ENCODE measurements at regions not wholly inside any gene's neighbourhood (a gene's known extent, or its start where the extent isn't known, plus 50 kb on each side); places are given as distances from the start of the nearest gene placed in this dataset.

DNA sequence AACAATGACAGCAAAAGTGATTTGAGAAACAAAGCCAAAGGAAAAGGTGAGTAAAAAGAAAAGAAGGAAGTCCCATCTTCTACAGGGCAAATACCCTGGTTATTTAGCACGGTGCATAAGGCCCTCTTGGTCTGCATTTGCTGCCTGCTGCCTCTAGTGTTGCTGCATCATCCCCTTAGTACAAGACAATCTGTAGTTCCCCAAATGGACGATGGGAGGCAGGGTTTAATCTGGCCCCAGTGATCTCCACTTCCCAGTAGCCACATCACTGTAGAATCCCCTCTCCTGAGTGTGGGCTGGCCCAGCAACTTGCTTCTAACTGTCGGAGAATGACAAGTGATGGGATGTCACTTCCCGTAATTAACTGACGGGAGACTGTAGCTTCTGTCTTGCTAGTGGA, 85.1 kb downstream of the CTAGE1 start:
- Histone ChIP-seq H3K27me3 (ENCODE audit: insufficient read depth, insufficient read length) (peaks cover 25% of the 10 kb centered on the region), H3K9me3 (ENCODE audit: insufficient read depth, low read length) (no peaks in the 10 kb centered on the region), H3K4me1 (ENCODE audit: insufficient read depth, insufficient read length) (no peaks in the 10 kb centered on the region), H3K9ac (ENCODE audit: insufficient read length, low read depth) (no peak overlapping the region), H3K36me3 (ENCODE audit: insufficient read depth, insufficient read length, low read length) (no peaks in the 10 kb centered on the region), H3K4me3 (ENCODE audit: insufficient read length, low read depth) (no peak overlapping the region)
- TF ChIP-seq YY1 (IDR thresholded peaks at IDR 0.05; ENCODE audit: insufficient read depth, insufficient read length) (no peak), ZNF274 (IDR thresholded peaks at IDR 0.05; ENCODE audit: low read depth, low read length) (no peak), SUZ12 (IDR thresholded peaks at IDR 0.05; ENCODE audit: extremely low read depth, insufficient read depth, insufficient read length) (no peak)
- no peak for DNase-seq (ENCODE audit: low read depth, low spot score)

DNA sequence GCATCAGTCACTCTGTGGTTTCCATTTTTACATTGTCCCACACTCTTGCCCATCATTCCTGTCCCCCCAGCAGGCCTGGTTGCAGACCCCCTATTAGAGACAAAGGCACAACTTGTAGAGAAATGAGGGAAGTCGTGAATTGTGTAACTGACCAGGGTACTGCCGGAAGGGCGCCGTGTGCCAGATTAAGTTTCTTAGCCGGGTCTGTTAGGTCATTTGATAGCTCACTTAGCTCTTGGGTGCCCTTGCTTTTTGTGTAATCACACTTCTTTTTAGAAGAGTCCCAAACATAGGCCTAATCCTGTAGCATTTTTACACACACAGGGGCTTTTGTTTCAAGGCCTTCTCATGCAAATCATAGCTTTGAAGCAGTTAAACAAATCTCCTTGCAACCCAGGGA, 87.2 kb downstream of the CTAGE1 start:
- no peaks in the 10 kb centered on the region for H3K36me3 ChIP-seq (ENCODE audit: insufficient read depth, insufficient read length, low read length)
- peaks cover 43% of the 10 kb centered on the region for H3K27me3 ChIP-seq (ENCODE audit: insufficient read depth, insufficient read length)
- TF ChIP-seq YY1 (IDR thresholded peaks at IDR 0.05; ENCODE audit: insufficient read depth, insufficient read length) (no peak), SUZ12 (IDR thresholded peaks at IDR 0.05; ENCODE audit: extremely low read depth, insufficient read depth, insufficient read length) (no peak), ZNF274 (IDR thresholded peaks at IDR 0.05; ENCODE audit: low read depth, low read length) (no peak)
- no peak for DNase-seq (ENCODE audit: low read depth, low spot score)
- no peaks in the 10 kb centered on the region for H3K9me3 ChIP-seq (ENCODE audit: insufficient read depth, low read length)
- no peak overlapping the region for H3K4me3 ChIP-seq (ENCODE audit: insufficient read length, low read depth)
- no peaks in the 10 kb centered on the region for H3K4me1 ChIP-seq (ENCODE audit: insufficient read depth, insufficient read length)
- no peak overlapping the region for H3K9ac ChIP-seq (ENCODE audit: insufficient read length, low read depth)

DNA sequence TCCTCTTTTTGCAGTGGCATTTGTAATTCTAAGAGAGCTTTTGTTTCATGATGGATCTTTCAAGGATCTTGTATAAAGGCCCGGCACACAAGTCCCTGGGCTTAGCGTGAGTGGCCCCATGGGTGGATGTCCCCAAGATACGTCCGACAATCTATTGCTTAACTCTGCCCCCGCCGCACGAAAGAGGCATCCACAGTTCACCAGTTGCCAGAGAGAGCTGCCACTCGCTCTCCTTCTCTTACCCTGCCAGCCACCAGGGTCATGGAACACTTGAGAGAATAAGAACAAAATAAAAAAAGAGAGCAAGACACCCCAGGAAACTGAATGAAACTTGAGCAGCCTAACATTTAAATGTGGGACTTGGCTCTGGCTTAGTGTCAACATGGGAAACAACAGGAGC, 92.3 kb downstream of the CTAGE1 start:
- Histone ChIP-seq H3K27me3 (ENCODE audit: insufficient read depth, insufficient read length) (peaks cover 40% of the 10 kb centered on the region), H3K4me3 (ENCODE audit: insufficient read length, low read depth) (no peak overlapping the region), H3K36me3 (ENCODE audit: insufficient read depth, insufficient read length, low read length) (no peaks in the 10 kb centered on the region), H3K9me3 (ENCODE audit: insufficient read depth, low read length) (no peaks in the 10 kb centered on the region), H3K4me1 (ENCODE audit: insufficient read depth, insufficient read length) (peaks cover 4% of the 10 kb centered on the region), H3K9ac (ENCODE audit: insufficient read length, low read depth) (no peak overlapping the region)
- no peak for DNase-seq (ENCODE audit: low read depth, low spot score)
- TF ChIP-seq SUZ12 (IDR thresholded peaks at IDR 0.05; ENCODE audit: extremely low read depth, insufficient read depth, insufficient read length) (no peak), ZNF274 (IDR thresholded peaks at IDR 0.05; ENCODE audit: low read depth, low read length) (no peak), YY1 (IDR thresholded peaks at IDR 0.05; ENCODE audit: insufficient read depth, insufficient read length) (no peak)

DNA sequence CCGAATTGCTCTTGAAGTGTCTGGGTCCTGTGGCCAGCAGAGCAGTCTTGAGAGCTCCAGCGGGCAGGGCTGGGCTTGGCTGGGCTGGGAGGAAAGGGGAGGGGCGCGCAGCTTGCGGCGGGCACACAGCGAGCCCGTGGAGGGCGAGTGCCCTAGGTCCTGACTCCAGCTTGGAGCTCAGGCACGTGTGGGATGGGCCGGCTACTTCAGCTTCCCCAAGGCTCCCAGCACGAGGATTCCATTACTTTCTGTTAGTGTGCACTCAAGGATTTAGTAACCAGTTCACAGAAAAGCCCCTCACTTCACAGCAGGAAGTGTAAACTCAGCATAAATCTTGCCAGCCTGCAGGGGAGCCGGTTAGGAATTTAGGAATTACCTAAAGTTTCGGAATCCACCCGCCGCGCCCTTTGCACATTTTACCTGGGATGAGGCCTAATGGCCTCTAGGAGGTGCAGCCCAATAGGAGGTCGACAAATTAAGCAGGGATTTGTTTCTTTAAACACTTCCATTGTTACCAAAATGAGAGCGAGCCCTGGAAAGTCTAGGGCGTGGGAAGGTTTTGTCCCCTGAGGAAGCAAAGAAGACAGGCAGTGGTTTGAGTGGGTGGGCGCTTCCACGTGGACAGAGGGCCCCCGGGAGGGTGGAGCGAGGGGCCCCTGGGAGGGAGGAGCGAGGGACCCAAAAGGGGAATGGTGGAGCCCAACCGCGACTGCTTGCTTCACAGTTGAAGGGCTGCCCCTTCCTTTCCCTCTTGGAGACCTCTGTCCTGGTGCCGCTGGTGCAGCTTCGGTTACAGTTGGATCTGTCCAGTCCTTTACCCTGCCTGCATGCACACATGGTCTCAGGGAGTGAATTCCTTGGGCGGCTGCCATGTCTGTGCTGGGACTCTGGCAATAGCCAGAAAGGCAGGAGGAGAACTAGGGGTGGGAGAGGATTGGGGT, 93.3 kb downstream of the CTAGE1 start:
- DNase-seq (ENCODE audit: low read depth, low spot score): no peak
- H3K4me3 ChIP-seq (ENCODE audit: insufficient read length, low read depth): peak overlapping the region; percentile 12
- H3K4me1 ChIP-seq (ENCODE audit: insufficient read depth, insufficient read length): peaks cover 4% of the 10 kb centered on the region
- no peaks in the 10 kb centered on the region for H3K36me3 ChIP-seq (ENCODE audit: insufficient read depth, insufficient read length, low read length)
- H3K9ac ChIP-seq (ENCODE audit: insufficient read length, low read depth): peak overlapping the region; percentile 21
- TF ChIP-seq ZNF274 (IDR thresholded peaks at IDR 0.05; ENCODE audit: low read depth, low read length) (no peak), YY1 (IDR thresholded peaks at IDR 0.05; ENCODE audit: insufficient read depth, insufficient read length) (no peak), SUZ12 (IDR thresholded peaks at IDR 0.05; ENCODE audit: extremely low read depth, insufficient read depth, insufficient read length) (no peak)
- no peaks in the 10 kb centered on the region for H3K9me3 ChIP-seq (ENCODE audit: insufficient read depth, low read length)
- H3K27me3 ChIP-seq (ENCODE audit: insufficient read depth, insufficient read length): peaks cover 35% of the 10 kb centered on the region

DNA sequence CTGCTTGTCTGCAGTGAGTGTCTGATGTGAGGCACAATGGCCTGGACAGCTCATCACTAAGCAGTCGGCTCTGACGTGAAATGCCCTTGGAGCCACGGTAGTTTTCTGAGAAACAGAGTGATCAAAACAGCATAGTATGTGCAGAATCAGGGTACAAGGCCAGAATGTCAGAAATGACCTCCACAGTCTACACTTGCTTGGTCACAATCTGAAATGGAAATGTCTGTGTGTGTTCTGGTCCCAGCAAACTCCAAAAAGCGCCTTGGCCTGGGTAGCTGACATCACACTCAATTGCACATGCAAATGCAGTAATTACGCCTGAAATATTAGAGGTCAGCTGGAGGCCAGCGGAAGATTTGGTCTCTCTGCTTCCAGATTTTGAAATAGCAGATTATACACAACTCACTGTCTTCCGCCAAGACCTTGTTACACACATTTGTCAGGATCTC, 95.4 kb downstream of the CTAGE1 start:
- Histone ChIP-seq H3K9me3 (ENCODE audit: insufficient read depth, low read length) (no peaks in the 10 kb centered on the region), H3K27me3 (ENCODE audit: insufficient read depth, insufficient read length) (peaks cover 19% of the 10 kb centered on the region), H3K36me3 (ENCODE audit: insufficient read depth, insufficient read length, low read length) (no peaks in the 10 kb centered on the region), H3K9ac (ENCODE audit: insufficient read length, low read depth) (no peak overlapping the region), H3K4me1 (ENCODE audit: insufficient read depth, insufficient read length) (peaks cover 4% of the 10 kb centered on the region), H3K4me3 (ENCODE audit: insufficient read length, low read depth) (no peak overlapping the region)
- TF ChIP-seq YY1 (IDR thresholded peaks at IDR 0.05; ENCODE audit: insufficient read depth, insufficient read length) (no peak), ZNF274 (IDR thresholded peaks at IDR 0.05; ENCODE audit: low read depth, low read length) (no peak), SUZ12 (IDR thresholded peaks at IDR 0.05; ENCODE audit: extremely low read depth, insufficient read depth, insufficient read length) (no peak)
- DNase-seq (ENCODE audit: low read depth, low spot score): no peak

DNA sequence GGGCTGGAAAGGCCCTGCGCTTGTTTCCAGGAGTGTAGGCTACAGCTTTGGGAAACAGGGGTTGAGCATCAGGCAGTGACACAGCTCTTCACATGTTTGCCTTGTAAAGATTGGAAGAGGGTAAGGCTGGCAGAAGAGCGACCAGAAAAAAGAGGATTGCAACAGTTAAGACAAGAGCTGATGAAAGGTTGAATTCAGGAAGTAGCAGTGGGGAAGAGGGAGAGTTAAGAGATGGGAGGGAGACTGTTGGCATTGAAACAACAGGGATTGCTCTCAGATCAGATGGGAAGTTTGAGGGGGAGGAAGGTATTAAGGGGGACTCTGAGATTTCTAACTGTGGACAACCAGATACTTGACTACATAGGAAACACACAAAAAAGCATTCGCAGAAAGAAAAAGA, 96.9 kb downstream of the CTAGE1 start:
- no peak for DNase-seq (ENCODE audit: low read depth, low spot score)

DNA sequence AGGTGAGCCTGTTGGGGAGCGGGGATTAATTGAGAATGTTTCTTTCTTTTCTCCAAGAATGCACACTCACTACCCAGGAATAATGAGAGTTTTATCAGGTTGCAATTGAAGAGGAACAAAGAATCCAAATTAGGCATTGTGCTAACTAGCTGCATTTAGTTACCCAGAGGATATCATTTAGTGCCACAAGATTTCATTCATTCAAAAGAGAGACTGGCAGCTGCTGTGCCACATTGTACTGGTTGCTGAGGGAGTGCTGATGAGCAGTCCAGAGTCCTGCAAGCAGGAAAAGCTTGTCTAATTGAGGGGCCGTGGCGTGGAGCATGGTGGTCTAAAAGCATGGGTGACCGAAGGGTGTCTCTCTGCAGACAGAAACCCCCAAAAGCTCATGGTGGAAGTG, 97.6 kb downstream of the CTAGE1 start:
- DNase-seq (ENCODE audit: low read depth, low spot score): no peak
- Histone ChIP-seq H3K27me3 (ENCODE audit: insufficient read depth, insufficient read length) (peaks cover 4% of the 10 kb centered on the region), H3K4me1 (ENCODE audit: insufficient read depth, insufficient read length) (peaks cover 4% of the 10 kb centered on the region), H3K36me3 (ENCODE audit: insufficient read depth, insufficient read length, low read length) (no peaks in the 10 kb centered on the region), H3K9me3 (ENCODE audit: insufficient read depth, low read length) (no peaks in the 10 kb centered on the region), H3K4me3 (ENCODE audit: insufficient read length, low read depth) (no peak overlapping the region), H3K9ac (ENCODE audit: insufficient read length, low read depth) (no peak overlapping the region)
- TF ChIP-seq SUZ12 (IDR thresholded peaks at IDR 0.05; ENCODE audit: extremely low read depth, insufficient read depth, insufficient read length) (no peak), ZNF274 (IDR thresholded peaks at IDR 0.05; ENCODE audit: low read depth, low read length) (no peak), YY1 (IDR thresholded peaks at IDR 0.05; ENCODE audit: insufficient read depth, insufficient read length) (no peak)

More for the DNA sequence above, 96.9 kb downstream of the CTAGE1 start:
- Histone ChIP-seq H3K27me3 (ENCODE audit: insufficient read depth, insufficient read length) (peaks cover 4% of the 10 kb centered on the region), H3K9ac (ENCODE audit: insufficient read length, low read depth) (no peak overlapping the region), H3K4me1 (ENCODE audit: insufficient read depth, insufficient read length) (peaks cover 4% of the 10 kb centered on the region), H3K9me3 (ENCODE audit: insufficient read depth, low read length) (no peaks in the 10 kb centered on the region), H3K4me3 (ENCODE audit: insufficient read length, low read depth) (no peak overlapping the region), H3K36me3 (ENCODE audit: insufficient read depth, insufficient read length, low read length) (no peaks in the 10 kb centered on the region)
- TF ChIP-seq ZNF274 (IDR thresholded peaks at IDR 0.05; ENCODE audit: low read depth, low read length) (no peak), SUZ12 (IDR thresholded peaks at IDR 0.05; ENCODE audit: extremely low read depth, insufficient read depth, insufficient read length) (no peak), YY1 (IDR thresholded peaks at IDR 0.05; ENCODE audit: insufficient read depth, insufficient read length) (no peak)
